OCI-LY3 (cell line): ENCODE measurements at regions not wholly inside any gene's neighbourhood (a gene's known extent, or its start where the extent isn't known, plus 50 kb on each side); places are given as distances from the start of the nearest gene placed in this dataset.

Experiments used
- CTCF ChIP-seq: fragments of 200-600, 300-600 bp; sonication (generic); IDR thresholded peaks from 2 replicates; pipeline ENCODE4 v1.5.1; 2014; ENCODE audit warnings: antibody characterized with exemption, low read length, low read depth
- EZH2phosphoT487 ChIP-seq: fragments of 200-600 bp; shearing (Covaris generic); IDR thresholded peaks from 2 replicates; pipeline ENCODE4 v1.6.1; 2018; ENCODE audit warnings: antibody characterized with exemption, mixed run types, low read depth

GRCh38 chr5:89471115-89471514 lies 588.1 kb upstream of the MEF2C start:
- TF ChIP-seq CTCF (no peak), EZH2phosphoT487 (no peak)
